ENCODE measurements at regions not wholly inside any gene's neighbourhood (a gene's known extent, or its start where the extent isn't known, plus 50 kb on each side); places are given as distances from the start of the nearest gene placed in this dataset.

DNA sequence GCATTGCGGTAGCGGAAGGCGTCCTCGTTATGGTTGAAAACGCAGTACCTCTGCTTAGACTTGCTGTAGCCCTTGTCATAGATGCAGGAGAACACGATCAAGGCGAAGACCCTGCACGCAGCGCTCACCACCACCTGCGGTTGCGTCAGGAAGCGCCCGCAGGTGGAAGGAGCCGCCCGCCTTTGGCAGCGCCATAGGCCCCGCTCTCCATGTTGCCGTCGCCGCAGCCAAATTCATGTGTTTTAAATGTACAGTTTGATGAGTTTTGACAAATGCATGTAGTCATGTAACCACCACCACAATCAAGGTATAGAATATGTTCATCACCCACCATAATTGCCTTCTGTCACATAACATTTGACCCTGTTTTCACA is 84.9 kb upstream of the CEP78 start:
- H3K27ac ChIP-seq, result no peak overlapping the region
- TF ChIP-seq, protein P1, sequence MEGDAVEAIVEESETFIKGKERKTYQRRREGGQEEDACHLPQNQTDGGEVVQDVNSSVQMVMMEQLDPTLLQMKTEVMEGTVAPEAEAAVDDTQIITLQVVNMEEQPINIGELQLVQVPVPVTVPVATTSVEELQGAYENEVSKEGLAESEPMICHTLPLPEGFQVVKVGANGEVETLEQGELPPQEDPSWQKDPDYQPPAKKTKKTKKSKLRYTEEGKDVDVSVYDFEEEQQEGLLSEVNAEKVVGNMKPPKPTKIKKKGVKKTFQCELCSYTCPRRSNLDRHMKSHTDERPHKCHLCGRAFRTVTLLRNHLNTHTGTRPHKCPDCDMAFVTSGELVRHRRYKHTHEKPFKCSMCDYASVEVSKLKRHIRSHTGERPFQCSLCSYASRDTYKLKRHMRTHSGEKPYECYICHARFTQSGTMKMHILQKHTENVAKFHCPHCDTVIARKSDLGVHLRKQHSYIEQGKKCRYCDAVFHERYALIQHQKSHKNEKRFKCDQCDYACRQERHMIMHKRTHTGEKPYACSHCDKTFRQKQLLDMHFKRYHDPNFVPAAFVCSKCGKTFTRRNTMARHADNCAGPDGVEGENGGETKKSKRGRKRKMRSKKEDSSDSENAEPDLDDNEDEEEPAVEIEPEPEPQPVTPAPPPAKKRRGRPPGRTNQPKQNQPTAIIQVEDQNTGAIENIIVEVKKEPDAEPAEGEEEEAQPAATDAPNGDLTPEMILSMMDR (IDR thresholded peaks at IDR 0.05), result no peak
- no peak for TF ChIP-seq POLR2A (IDR thresholded peaks at IDR 0.05)
- no peaks in the 10 kb centered on the region for H3K9me3 ChIP-seq
- H3K4me3 ChIP-seq, result no peak overlapping the region
- no peaks in the 10 kb centered on the region for H3K36me3 ChIP-seq
- DNase-seq, result no peak
- H3K4me1 ChIP-seq, result no peaks in the 10 kb centered on the region
- intact Hi-C loops (cut with DNase I; ENCODE audit: low total_unique reads), result no loop called here
- H3K27me3 ChIP-seq, result no peaks in the 10 kb centered on the region

DNA sequence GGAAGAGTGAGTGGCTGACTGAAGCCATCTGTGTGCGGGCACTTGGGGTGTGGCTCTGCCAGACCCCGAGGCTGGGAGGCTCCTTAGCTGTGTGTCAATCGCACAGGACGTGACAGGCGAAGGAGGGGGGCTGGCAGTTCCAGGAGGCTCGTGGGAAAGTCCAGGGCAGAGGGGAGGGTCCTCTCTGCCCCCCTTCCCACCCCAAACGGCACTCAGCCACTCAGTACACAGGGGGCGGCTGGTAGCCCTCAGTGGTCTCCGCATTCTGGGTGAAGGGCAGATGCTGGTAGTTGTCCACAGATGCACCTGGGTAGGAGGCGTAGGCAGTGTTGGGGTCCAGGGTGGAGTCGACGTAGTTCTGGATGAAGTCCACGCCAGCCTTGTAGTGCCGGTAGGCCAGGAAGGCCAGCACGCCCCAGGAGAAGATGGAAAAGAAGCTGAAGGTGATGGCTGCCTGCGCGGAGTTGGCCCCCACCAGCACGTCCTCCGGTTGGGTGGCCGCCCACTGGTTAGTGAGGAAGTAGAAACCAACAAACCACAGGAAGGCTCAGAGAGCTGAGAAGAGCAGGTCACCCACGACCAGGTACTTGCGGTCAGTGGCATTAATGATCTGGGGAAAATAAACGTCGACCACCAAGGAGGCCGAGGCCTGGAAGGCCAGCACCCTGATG is 85.4 kb upstream of the CEP78 start:
- intact Hi-C loops (cut with DNase I; ENCODE audit: low total_unique reads), result no loop called here
- H3K36me3 ChIP-seq, result no peaks in the 10 kb centered on the region
- H3K27me3 ChIP-seq, result no peaks in the 10 kb centered on the region
- H3K4me3 ChIP-seq, result no peak overlapping the region
- TF ChIP-seq, protein P1 (IDR thresholded peaks at IDR 0.05), result no peak
- no peak for TF ChIP-seq POLR2A (IDR thresholded peaks at IDR 0.05)
- no peak overlapping the region for H3K27ac ChIP-seq
- DNase-seq, result no peak
- no peaks in the 10 kb centered on the region for H3K4me1 ChIP-seq
- no peaks in the 10 kb centered on the region for H3K9me3 ChIP-seq

DNA sequence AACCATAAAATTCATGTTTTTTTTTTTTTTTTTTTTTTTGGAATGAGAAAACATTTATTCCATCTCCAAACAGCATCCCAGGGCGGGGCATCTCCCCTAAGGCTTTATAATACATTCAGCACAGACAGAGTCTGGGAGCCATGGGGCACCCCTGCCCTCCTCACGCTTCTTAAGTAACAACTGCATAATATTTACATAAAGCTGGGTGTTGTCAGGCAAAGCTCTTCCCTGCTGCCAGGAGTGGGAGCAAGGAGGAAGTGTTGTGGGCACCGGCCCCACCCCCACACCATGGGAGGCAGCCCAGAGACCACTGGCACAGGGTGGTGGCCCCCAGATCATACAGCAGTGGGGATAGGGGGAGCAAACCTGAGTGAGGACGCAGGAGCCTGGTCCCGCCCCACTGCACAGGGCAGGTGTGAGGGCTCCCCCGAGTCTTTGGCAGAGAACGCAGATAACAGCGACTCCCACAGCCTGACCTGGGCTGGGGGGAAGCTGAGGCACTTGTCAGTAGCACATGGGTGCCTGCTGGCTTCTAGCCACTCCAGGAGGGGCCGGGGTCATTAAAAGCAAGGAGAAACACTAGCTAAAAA is 86.1 kb upstream of the CEP78 start:
- TF ChIP-seq POLR2A (IDR thresholded peaks at IDR 0.05), result no peak
- TF ChIP-seq, protein P1 (IDR thresholded peaks at IDR 0.05), result no peak
- DNase-seq, result no peak
- no peak overlapping the region for H3K27ac ChIP-seq
- no peaks in the 10 kb centered on the region for H3K9me3 ChIP-seq
- no peaks in the 10 kb centered on the region for H3K27me3 ChIP-seq
- intact Hi-C loops (cut with DNase I; ENCODE audit: low total_unique reads), result no loop called here
- H3K36me3 ChIP-seq, result no peaks in the 10 kb centered on the region
- no peak overlapping the region for H3K4me3 ChIP-seq
- H3K4me1 ChIP-seq, result no peaks in the 10 kb centered on the region

DNA sequence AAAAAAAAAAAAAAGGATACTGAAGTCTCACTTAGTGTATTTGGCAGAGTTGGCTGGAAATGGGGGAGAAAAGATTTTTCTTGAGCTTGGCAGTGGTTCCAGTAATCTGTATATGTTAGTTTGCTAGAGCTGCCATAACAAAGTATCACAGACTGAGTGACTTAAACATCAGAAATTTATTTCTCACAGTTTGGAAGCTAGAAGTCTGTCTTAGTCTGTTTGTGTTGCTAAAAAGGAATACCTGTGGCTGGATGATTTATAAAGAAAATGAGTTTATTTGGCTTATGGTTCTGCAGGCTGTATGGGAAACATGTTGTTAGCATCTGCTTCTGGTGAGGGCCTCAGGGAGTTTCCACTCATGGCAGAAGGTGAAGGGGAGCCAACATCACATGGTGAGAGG is 89.6 kb upstream of the CEP78 start:
- Histone ChIP-seq H3K27me3 (no peaks in the 10 kb centered on the region), H3K4me1 (no peaks in the 10 kb centered on the region), H3K9me3 (no peaks in the 10 kb centered on the region), H3K36me3 (no peaks in the 10 kb centered on the region), H3K4me3 (no peak overlapping the region), H3K27ac (no peak overlapping the region)
- intact Hi-C loops (cut with DNase I; ENCODE audit: low total_unique reads), result no loop called here
- TF ChIP-seq POLR2A (IDR thresholded peaks at IDR 0.05), result no peak
- TF ChIP-seq, protein P1 (IDR thresholded peaks at IDR 0.05), result no peak
- DNase-seq, result no peak

DNA sequence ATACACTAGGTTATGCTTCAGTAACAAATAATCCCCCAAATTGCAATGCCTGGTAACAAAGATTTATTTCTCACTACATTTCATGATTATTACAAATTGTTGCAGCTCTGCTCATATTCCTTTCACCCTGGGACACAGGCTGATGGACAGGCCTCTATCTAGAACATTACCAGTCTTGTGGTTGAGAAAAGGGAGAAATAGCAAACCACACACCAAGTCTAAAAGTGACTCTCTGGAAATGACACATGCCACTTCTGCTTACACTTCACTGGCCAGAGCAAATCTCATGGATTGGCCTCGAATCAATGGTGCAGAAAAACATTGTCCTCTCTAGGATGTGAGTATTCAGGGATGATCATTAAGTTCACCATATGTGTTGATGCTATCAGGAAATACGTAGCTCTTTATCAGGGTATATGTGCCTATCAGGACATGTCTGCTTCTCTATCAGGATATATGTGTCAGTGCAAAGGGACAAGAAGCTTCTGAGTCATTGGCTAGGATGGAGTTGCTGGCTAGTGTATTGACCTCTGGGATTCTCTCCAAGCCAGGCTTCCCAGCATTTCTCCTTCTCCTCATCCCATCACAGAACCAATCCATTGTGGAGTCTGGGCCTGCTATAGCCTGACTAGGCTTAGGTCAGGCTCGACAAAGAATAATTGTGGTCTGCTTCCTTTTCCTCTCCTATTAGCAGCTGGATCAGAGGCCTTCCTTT is 91.1 kb upstream of the CEP78 start:
- no peak for DNase-seq
- no peaks in the 10 kb centered on the region for H3K9me3 ChIP-seq
- no peaks in the 10 kb centered on the region for H3K4me1 ChIP-seq
- no peak overlapping the region for H3K27ac ChIP-seq
- H3K27me3 ChIP-seq, result no peaks in the 10 kb centered on the region
- no peaks in the 10 kb centered on the region for H3K36me3 ChIP-seq
- intact Hi-C loops (cut with DNase I; ENCODE audit: low total_unique reads), result no loop called here
- no peak for TF ChIP-seq POLR2A (IDR thresholded peaks at IDR 0.05)
- TF ChIP-seq, protein P1 (IDR thresholded peaks at IDR 0.05), result no peak
- no peak overlapping the region for H3K4me3 ChIP-seq
